ENCODE measurements at regions not wholly inside any gene's neighbourhood (a gene's known extent, or its start where the extent isn't known, plus 50 kb on each side); places are given as distances from the start of the nearest gene placed in this dataset.

DNA sequence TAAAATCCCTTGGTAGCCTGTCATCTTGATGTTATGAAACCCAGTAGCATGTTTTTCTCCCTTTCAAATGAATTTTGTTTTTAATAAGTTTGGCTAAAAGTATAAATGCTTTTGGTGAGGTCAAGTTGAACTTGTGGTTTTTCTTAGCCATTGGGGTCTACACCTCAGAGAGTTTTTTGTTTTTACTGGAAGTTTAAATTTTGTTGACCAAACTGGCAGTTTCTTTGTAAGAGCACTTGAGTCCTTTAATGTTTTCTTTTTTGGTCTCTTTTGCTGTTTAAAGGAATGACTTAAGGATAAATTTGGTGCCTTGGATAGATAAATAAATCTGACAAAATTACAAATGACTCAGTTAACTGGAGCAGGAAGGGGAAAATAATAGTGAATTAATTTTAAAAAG, 577.3 kb downstream of the SATB2 start (continued):
- TF ChIP-seq, protein P1, sequence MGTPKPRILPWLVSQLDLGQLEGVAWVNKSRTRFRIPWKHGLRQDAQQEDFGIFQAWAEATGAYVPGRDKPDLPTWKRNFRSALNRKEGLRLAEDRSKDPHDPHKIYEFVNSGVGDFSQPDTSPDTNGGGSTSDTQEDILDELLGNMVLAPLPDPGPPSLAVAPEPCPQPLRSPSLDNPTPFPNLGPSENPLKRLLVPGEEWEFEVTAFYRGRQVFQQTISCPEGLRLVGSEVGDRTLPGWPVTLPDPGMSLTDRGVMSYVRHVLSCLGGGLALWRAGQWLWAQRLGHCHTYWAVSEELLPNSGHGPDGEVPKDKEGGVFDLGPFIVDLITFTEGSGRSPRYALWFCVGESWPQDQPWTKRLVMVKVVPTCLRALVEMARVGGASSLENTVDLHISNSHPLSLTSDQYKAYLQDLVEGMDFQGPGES (IDR thresholded peaks at IDR 0.05; ENCODE audit: low read depth, low read length), result no peak
- TF ChIP-seq FOXM1 (IDR thresholded peaks at IDR 0.05; ENCODE audit: low read depth), result no peak
- no peak for TF ChIP-seq SMC3 (IDR thresholded peaks at IDR 0.05; ENCODE audit: low read depth, low read length)
- TF ChIP-seq, protein P2, sequence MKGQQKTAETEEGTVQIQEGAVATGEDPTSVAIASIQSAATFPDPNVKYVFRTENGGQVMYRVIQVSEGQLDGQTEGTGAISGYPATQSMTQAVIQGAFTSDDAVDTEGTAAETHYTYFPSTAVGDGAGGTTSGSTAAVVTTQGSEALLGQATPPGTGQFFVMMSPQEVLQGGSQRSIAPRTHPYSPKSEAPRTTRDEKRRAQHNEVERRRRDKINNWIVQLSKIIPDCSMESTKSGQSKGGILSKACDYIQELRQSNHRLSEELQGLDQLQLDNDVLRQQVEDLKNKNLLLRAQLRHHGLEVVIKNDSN (IDR thresholded peaks at IDR 0.05; ENCODE audit: borderline replicate concordance, low read depth), result no peak
- no peak for TF ChIP-seq YY1 (IDR thresholded peaks at IDR 0.05; ENCODE audit: low read depth)
- TF ChIP-seq, protein P3, sequence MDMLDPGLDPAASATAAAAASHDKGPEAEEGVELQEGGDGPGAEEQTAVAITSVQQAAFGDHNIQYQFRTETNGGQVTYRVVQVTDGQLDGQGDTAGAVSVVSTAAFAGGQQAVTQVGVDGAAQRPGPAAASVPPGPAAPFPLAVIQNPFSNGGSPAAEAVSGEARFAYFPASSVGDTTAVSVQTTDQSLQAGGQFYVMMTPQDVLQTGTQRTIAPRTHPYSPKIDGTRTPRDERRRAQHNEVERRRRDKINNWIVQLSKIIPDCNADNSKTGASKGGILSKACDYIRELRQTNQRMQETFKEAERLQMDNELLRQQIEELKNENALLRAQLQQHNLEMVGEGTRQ (IDR thresholded peaks at IDR 0.05; ENCODE audit: borderline replicate concordance, low read depth, low read length), result no peak
- no peak for TF ChIP-seq NRF1 (IDR thresholded peaks at IDR 0.05; ENCODE audit: low read depth, low read length)
- TF ChIP-seq, protein P4, sequence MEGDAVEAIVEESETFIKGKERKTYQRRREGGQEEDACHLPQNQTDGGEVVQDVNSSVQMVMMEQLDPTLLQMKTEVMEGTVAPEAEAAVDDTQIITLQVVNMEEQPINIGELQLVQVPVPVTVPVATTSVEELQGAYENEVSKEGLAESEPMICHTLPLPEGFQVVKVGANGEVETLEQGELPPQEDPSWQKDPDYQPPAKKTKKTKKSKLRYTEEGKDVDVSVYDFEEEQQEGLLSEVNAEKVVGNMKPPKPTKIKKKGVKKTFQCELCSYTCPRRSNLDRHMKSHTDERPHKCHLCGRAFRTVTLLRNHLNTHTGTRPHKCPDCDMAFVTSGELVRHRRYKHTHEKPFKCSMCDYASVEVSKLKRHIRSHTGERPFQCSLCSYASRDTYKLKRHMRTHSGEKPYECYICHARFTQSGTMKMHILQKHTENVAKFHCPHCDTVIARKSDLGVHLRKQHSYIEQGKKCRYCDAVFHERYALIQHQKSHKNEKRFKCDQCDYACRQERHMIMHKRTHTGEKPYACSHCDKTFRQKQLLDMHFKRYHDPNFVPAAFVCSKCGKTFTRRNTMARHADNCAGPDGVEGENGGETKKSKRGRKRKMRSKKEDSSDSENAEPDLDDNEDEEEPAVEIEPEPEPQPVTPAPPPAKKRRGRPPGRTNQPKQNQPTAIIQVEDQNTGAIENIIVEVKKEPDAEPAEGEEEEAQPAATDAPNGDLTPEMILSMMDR (IDR thresholded peaks at IDR 0.05), result no peak

DNA sequence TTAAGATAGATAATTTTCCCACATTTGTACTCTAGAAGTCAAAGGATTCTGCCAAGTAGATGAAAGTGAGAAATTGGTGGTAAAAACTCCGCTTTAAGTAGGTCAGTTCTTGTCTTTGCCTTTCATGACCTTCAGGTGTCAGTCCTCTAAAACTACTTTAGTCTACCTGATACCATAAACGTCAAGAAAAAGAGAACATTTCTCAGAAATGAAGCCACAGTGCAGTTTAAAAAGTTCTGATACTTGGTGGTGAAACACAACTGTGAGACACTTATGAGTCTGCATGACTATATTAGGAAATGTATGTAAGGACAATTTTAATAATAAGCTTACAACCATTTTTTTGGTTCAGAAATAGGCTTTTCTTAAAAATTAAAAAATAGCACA, 583.3 kb downstream of the SATB2 start:
- Histone ChIP-seq H3K27me3 (ENCODE audit: insufficient read depth) (no peaks in the 10 kb centered on the region), H3K9ac (no peak overlapping the region), H3F3A (replicated peaks; ENCODE audit: insufficient read depth) (peaks cover 7% of the 10 kb centered on the region), H4K20me1 (ENCODE audit: insufficient read depth) (no peaks in the 10 kb centered on the region), H3K9me2 (no peaks in the 10 kb centered on the region), H3K36me3 (replicated peaks in 1 of 2; ENCODE audit: control insufficient read depth in 1 of 2, insufficient read depth in 2 of 2, low read length in 1 of 2) (no peaks in the 10 kb centered on the region), H3K4me1 (ENCODE audit: control insufficient read depth in 1 of 2, insufficient read depth in 2 of 2, low read depth in 1 of 2, low read length in 1 of 2) (no peaks in the 10 kb centered on the region; a peak in 1 of 4 replicates), H3K4me2 (no peak overlapping the region), H3K27ac (ENCODE audit: low read depth in 2 of 2, low read length in 1 of 2) (peak overlapping the region in 1 of 2 experiments; percentile 58; a peak in 2 of 4 replicates), H2AFZ (ENCODE audit: low read depth) (no peak overlapping the region; the same call in 1 of the 2 replicates), H3K9me3 (no peaks in the 10 kb centered on the region), H3K79me2 (ENCODE audit: insufficient read depth) (no peaks in the 10 kb centered on the region), H3K4me3 (ENCODE audit: low read depth in 2 of 2, low read length in 1 of 2) (no peak overlapping the region)
- TF ChIP-seq, protein P1 (IDR thresholded peaks at IDR 0.05; ENCODE audit: low read depth, low read length), result no peak
- TF ChIP-seq RCOR1 (IDR thresholded peaks at IDR 0.05; ENCODE audit: low read length) (no peak), CHD2 (IDR thresholded peaks at IDR 0.05; ENCODE audit: low read length, partially characterized antibody) (no peak), FOXM1 (IDR thresholded peaks at IDR 0.05; ENCODE audit: low read depth) (no peak), FOXJ3 (CRISPR knock-in tag; IDR thresholded peaks at IDR 0.05) (no peak), GABPA (IDR thresholded peaks at IDR 0.05; ENCODE audit: low read depth) (no peak), TEAD4 (IDR thresholded peaks at IDR 0.05; ENCODE audit: borderline replicate concordance, insufficient read depth) (no peak), TAF1 (IDR thresholded peaks at IDR 0.05; ENCODE audit: borderline replicate concordance, low read depth, low read length) (no peak)
- TF ChIP-seq, protein P5, sequence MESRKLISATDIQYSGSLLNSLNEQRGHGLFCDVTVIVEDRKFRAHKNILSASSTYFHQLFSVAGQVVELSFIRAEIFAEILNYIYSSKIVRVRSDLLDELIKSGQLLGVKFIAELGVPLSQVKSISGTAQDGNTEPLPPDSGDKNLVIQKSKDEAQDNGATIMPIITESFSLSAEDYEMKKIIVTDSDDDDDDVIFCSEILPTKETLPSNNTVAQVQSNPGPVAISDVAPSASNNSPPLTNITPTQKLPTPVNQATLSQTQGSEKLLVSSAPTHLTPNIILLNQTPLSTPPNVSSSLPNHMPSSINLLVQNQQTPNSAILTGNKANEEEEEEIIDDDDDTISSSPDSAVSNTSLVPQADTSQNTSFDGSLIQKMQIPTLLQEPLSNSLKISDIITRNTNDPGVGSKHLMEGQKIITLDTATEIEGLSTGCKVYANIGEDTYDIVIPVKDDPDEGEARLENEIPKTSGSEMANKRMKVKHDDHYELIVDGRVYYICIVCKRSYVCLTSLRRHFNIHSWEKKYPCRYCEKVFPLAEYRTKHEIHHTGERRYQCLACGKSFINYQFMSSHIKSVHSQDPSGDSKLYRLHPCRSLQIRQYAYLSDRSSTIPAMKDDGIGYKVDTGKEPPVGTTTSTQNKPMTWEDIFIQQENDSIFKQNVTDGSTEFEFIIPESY (IDR thresholded peaks at IDR 0.05; ENCODE audit: borderline replicate concordance, low read depth), result no peak
- TF ChIP-seq, protein P6, sequence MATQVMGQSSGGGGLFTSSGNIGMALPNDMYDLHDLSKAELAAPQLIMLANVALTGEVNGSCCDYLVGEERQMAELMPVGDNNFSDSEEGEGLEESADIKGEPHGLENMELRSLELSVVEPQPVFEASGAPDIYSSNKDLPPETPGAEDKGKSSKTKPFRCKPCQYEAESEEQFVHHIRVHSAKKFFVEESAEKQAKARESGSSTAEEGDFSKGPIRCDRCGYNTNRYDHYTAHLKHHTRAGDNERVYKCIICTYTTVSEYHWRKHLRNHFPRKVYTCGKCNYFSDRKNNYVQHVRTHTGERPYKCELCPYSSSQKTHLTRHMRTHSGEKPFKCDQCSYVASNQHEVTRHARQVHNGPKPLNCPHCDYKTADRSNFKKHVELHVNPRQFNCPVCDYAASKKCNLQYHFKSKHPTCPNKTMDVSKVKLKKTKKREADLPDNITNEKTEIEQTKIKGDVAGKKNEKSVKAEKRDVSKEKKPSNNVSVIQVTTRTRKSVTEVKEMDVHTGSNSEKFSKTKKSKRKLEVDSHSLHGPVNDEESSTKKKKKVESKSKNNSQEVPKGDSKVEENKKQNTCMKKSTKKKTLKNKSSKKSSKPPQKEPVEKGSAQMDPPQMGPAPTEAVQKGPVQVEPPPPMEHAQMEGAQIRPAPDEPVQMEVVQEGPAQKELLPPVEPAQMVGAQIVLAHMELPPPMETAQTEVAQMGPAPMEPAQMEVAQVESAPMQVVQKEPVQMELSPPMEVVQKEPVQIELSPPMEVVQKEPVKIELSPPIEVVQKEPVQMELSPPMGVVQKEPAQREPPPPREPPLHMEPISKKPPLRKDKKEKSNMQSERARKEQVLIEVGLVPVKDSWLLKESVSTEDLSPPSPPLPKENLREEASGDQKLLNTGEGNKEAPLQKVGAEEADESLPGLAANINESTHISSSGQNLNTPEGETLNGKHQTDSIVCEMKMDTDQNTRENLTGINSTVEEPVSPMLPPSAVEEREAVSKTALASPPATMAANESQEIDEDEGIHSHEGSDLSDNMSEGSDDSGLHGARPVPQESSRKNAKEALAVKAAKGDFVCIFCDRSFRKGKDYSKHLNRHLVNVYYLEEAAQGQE (IDR thresholded peaks at IDR 0.05; ENCODE audit: low read depth, low read length), result no peak
- TF ChIP-seq, protein P7, sequence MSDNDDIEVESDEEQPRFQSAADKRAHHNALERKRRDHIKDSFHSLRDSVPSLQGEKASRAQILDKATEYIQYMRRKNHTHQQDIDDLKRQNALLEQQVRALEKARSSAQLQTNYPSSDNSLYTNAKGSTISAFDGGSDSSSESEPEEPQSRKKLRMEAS (IDR thresholded peaks at IDR 0.05; ENCODE audit: low read depth), result no peak
- ChIA-PET CTCF (no interaction called here), POLR2A (no interaction called here)
- no peak for DNase-seq
- 20% methylated on average over 2 of the region's 2 CpGs for WGBS (ENCODE audit: low lambda C conversion rate)
